ENCODE measurements at regions not wholly inside any gene's neighbourhood (a gene's known extent, or its start where the extent isn't known, plus 50 kb on each side); places are given as distances from the start of the nearest gene placed in this dataset.
"Not testable (repeated sequence)": the region's sequence is repeated elsewhere in the genome, so short reads cannot be mapped to it uniquely, and the experiment has no call there.

- DNase-seq (ENCODE audit: low spot score), result no peak
Observed at GRCh38 chr12:86948851-86949250, 692.7 kb upstream of the MGAT4C start.

- no peak for DNase-seq (ENCODE audit: low spot score)
Observed at GRCh38 chr12:86945685-86946196, 689.5 kb upstream of the MGAT4C start.

- not testable (repeated sequence) for DNase-seq (ENCODE audit: low spot score)
Observed at GRCh38 chr12:86944197-86944819, 688.1 kb upstream of the MGAT4C start.

- no peak for DNase-seq (ENCODE audit: low spot score)
Observed at GRCh38 chr12:86931714-86932113, 675.5 kb upstream of the MGAT4C start.

- no peak for DNase-seq (ENCODE audit: low spot score)
Observed at GRCh38 chr12:86929962-86930361, 673.8 kb upstream of the MGAT4C start.

GRCh38 chr12:86917121-86917520 is 660.9 kb upstream of the MGAT4C start:
- no peak for DNase-seq (ENCODE audit: low spot score)

GRCh38 chr12:86914721-86915120 is 658.5 kb upstream of the MGAT4C start:
- no peak for DNase-seq (ENCODE audit: low spot score)

GRCh38 chr12:86911973-86912372 is 655.8 kb upstream of the MGAT4C start:
- DNase-seq (ENCODE audit: low spot score), result no peak

GRCh38 chr12:86903159-86903558 is 647.0 kb upstream of the MGAT4C start:
- no peak for DNase-seq (ENCODE audit: low spot score)

GRCh38 chr12:86860776-86861175 is 604.6 kb upstream of the MGAT4C start:
- no peak for DNase-seq (ENCODE audit: low spot score)

- DNase-seq (ENCODE audit: low spot score), result no peak
Observed at GRCh38 chr12:86852451-86852850, 596.3 kb upstream of the MGAT4C start.

GRCh38 chr12:86838711-86839110 is 582.5 kb upstream of the MGAT4C start:
- DNase-seq (ENCODE audit: low spot score), result peak; percentile 14

GRCh38 chr12:86838260-86838659 is 582.1 kb upstream of the MGAT4C start:
- DNase-seq (ENCODE audit: low spot score), result no peak

GRCh38 chr12:86837246-86837645 is 581.1 kb upstream of the MGAT4C start:
- no peak for DNase-seq (ENCODE audit: low spot score)

GRCh38 chr12:86834217-86834616 is 578.0 kb upstream of the MGAT4C start:
- DNase-seq (ENCODE audit: low spot score), result no peak

GRCh38 chr12:86827409-86827808 is 571.2 kb upstream of the MGAT4C start:
- DNase-seq (ENCODE audit: low spot score), result no peak

- DNase-seq (ENCODE audit: low spot score), result no peak
Observed at GRCh38 chr12:86826051-86826450, 569.9 kb upstream of the MGAT4C start.

GRCh38 chr12:86801439-86801838 is 545.2 kb upstream of the MGAT4C start:
- DNase-seq (ENCODE audit: low spot score), result no peak

- no peak for DNase-seq (ENCODE audit: low spot score)
Observed at GRCh38 chr12:86799616-86800015, 543.4 kb upstream of the MGAT4C start.

GRCh38 chr12:86796550-86796949 is 540.4 kb upstream of the MGAT4C start:
- no peak for DNase-seq (ENCODE audit: low spot score)

GRCh38 chr12:86788661-86789060 is 532.5 kb upstream of the MGAT4C start:
- DNase-seq (ENCODE audit: low spot score), result no peak

GRCh38 chr12:86787419-86787818 is 531.2 kb upstream of the MGAT4C start:
- DNase-seq (ENCODE audit: low spot score), result no peak

- no peak for DNase-seq (ENCODE audit: low spot score)
Observed at GRCh38 chr12:86777325-86777724, 521.1 kb upstream of the MGAT4C start.

GRCh38 chr12:86774841-86775388 is 518.7 kb upstream of the MGAT4C start:
- DNase-seq (ENCODE audit: low spot score), result no peak

All from putamen (tissue), 1 donor.